ENCODE measurements at regions not wholly inside any gene's neighbourhood (a gene's known extent, or its start where the extent isn't known, plus 50 kb on each side); places are given as distances from the start of the nearest gene placed in this dataset.

DNA sequence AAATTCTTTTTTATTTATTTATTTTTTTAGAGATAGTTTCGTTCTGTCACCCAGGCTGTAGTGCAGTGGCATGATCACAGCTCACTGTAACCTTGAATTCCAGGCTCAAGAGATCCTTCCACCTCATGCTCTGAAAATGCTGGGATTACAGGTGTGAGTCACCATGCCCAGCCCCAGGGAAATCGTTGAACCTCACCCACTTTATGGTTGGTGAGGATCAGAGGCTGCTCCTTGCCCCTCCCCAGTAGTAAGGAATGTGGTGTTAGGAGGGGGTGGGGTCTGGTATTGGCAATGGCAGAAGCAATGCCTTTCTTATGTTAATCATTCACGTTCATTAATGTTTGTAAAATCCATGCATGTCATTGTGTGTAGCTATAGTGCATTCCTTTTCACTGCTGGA is 161.9 kb downstream of the SUCLG1 start:
- Histone ChIP-seq H3K4me1 (ENCODE audit: control insufficient read depth, insufficient read depth, low read length) (no peaks in the 10 kb centered on the region), H3K4me3 (ENCODE audit: low read depth in 2 of 2, low read length in 2 of 2) (no peak overlapping the region), H3K27ac (ENCODE audit: low read length) (no peak overlapping the region), H3K9me3 (ENCODE audit: control insufficient read depth, insufficient read depth, low read depth, low read length) (no peaks in the 10 kb centered on the region), H3K27me3 (ENCODE audit: control insufficient read depth, insufficient read depth, low read length) (no peaks in the 10 kb centered on the region), H3K36me3 (ENCODE audit: control insufficient read depth, insufficient read depth, low read length) (no peaks in the 10 kb centered on the region)
- BruUV-seq (replicated peaks), result no TSS peak
- ChIA-PET CTCF (interaction anchor here (0.6 kb wide), 1 partner anchor 1652 kb away, joined by 4 read pairs; no protein-coding TSS in a partner anchor), POLR2A (no interaction called here)
- intact Hi-C loops (cut with micrococcal nuclease; ENCODE audit: unreplicated experiment), result no loop called here
- no peak for ATAC-seq
- no peak for DNase-seq (ENCODE audit: low read depth, low spot score)
- TF ChIP-seq, protein P1, sequence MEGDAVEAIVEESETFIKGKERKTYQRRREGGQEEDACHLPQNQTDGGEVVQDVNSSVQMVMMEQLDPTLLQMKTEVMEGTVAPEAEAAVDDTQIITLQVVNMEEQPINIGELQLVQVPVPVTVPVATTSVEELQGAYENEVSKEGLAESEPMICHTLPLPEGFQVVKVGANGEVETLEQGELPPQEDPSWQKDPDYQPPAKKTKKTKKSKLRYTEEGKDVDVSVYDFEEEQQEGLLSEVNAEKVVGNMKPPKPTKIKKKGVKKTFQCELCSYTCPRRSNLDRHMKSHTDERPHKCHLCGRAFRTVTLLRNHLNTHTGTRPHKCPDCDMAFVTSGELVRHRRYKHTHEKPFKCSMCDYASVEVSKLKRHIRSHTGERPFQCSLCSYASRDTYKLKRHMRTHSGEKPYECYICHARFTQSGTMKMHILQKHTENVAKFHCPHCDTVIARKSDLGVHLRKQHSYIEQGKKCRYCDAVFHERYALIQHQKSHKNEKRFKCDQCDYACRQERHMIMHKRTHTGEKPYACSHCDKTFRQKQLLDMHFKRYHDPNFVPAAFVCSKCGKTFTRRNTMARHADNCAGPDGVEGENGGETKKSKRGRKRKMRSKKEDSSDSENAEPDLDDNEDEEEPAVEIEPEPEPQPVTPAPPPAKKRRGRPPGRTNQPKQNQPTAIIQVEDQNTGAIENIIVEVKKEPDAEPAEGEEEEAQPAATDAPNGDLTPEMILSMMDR (IDR thresholded peaks at IDR 0.05), result no peak
- TF ChIP-seq, protein P2, sequence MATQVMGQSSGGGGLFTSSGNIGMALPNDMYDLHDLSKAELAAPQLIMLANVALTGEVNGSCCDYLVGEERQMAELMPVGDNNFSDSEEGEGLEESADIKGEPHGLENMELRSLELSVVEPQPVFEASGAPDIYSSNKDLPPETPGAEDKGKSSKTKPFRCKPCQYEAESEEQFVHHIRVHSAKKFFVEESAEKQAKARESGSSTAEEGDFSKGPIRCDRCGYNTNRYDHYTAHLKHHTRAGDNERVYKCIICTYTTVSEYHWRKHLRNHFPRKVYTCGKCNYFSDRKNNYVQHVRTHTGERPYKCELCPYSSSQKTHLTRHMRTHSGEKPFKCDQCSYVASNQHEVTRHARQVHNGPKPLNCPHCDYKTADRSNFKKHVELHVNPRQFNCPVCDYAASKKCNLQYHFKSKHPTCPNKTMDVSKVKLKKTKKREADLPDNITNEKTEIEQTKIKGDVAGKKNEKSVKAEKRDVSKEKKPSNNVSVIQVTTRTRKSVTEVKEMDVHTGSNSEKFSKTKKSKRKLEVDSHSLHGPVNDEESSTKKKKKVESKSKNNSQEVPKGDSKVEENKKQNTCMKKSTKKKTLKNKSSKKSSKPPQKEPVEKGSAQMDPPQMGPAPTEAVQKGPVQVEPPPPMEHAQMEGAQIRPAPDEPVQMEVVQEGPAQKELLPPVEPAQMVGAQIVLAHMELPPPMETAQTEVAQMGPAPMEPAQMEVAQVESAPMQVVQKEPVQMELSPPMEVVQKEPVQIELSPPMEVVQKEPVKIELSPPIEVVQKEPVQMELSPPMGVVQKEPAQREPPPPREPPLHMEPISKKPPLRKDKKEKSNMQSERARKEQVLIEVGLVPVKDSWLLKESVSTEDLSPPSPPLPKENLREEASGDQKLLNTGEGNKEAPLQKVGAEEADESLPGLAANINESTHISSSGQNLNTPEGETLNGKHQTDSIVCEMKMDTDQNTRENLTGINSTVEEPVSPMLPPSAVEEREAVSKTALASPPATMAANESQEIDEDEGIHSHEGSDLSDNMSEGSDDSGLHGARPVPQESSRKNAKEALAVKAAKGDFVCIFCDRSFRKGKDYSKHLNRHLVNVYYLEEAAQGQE (IDR thresholded peaks at IDR 0.05; ENCODE audit: insufficient read depth in 1 of 2, low read depth in 2 of 2, low read length in 1 of 2), result no peak
- TF ChIP-seq POLR2AphosphoS5 (IDR thresholded peaks at IDR 0.05; ENCODE audit: low read depth, low read length) (no peak), TCF7L2 (IDR thresholded peaks at IDR 0.05; ENCODE audit: low read depth, low read length) (no peak), SIN3A (IDR thresholded peaks at IDR 0.05; ENCODE audit: borderline replicate concordance, insufficient read depth, low read depth, low read length) (no peak)
- in situ Hi-C loops (cut with HindIII; ENCODE audit: low pct_unique_long_range_greater_than_20kb, low sequenced_read_pairs), result no loop called here

DNA sequence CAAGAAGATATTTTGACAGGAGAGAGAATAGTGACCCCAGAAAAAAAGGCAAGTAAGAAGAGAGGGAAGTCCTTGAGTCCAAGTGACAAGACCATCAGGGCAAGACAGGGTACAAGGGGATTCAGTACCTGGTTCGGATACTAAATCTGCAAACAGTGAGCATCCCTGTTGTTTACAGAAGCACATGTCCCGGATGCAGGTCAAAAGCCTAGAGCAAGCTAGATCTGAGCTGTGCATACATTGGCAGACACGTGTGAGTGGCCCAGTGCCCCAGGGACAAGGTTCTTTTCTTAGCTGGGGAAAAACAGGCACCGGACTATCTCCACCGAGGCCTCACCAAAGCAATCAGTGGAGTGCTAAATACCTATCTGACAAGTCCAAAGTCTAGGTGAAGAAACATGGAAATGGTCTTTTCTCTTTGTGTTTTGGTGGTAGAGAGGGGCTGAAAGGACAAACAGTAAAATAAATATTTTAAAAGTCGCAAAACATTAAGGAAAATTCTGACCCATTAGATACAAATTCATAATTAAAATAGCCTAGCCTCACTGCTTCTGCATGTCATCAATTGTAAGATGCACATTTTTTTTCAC is 165.2 kb downstream of the SUCLG1 start:
- ATAC-seq (no peak), DNase-seq (ENCODE audit: low read depth, low spot score) (no peak)
- TF ChIP-seq SIN3A (IDR thresholded peaks at IDR 0.05; ENCODE audit: borderline replicate concordance, insufficient read depth, low read depth, low read length) (no peak), TCF7L2 (IDR thresholded peaks at IDR 0.05; ENCODE audit: low read depth, low read length) (no peak), POLR2AphosphoS5 (IDR thresholded peaks at IDR 0.05; ENCODE audit: low read depth, low read length) (no peak)
- TF ChIP-seq, protein P1 (IDR thresholded peaks at IDR 0.05), result no peak
- TF ChIP-seq, protein P2 (IDR thresholded peaks at IDR 0.05; ENCODE audit: insufficient read depth in 1 of 2, low read depth in 2 of 2, low read length in 1 of 2), result no peak
- H3K27ac ChIP-seq (ENCODE audit: low read length), result no peak overlapping the region
- POLR2A ChIA-PET, result no interaction called here
- BruUV-seq (replicated peaks), result no TSS peak
- intact Hi-C loops (cut with micrococcal nuclease; ENCODE audit: unreplicated experiment) (no loop called here), in situ Hi-C loops (cut with HindIII; ENCODE audit: low pct_unique_long_range_greater_than_20kb, low sequenced_read_pairs) (no loop called here)
- no peak overlapping the region for H3K4me3 ChIP-seq (ENCODE audit: low read depth in 2 of 2, low read length in 2 of 2)
- H3K9me3 ChIP-seq (ENCODE audit: control insufficient read depth, insufficient read depth, low read depth, low read length), result no peaks in the 10 kb centered on the region
- no peaks in the 10 kb centered on the region for H3K36me3 ChIP-seq (ENCODE audit: control insufficient read depth, insufficient read depth, low read length)
- H3K27me3 ChIP-seq (ENCODE audit: control insufficient read depth, insufficient read depth, low read length), result no peaks in the 10 kb centered on the region
- H3K4me1 ChIP-seq (ENCODE audit: control insufficient read depth, insufficient read depth, low read length), result no peaks in the 10 kb centered on the region
- CTCF ChIA-PET, result no interaction called here

All from Panc1 (cell line).